G401 (cell line): ENCODE measurements at regions not wholly inside any gene's neighbourhood (a gene's known extent, or its start where the extent isn't known, plus 50 kb on each side); places are given as distances from the start of the nearest gene placed in this dataset.
"Not testable (repeated sequence)": the region's sequence is repeated elsewhere in the genome, so short reads cannot be mapped to it uniquely, and the experiment has no call there.

ENCODE experiments used
- DNase-seq: peaks from one replicate; pipeline ENCODE4 v3.0.0-alpha.2; 2015; ENCODE audit warnings: low spot score
- in situ Hi-C: cut with HindIII; loops from 2 replicates; pipeline ENCODE4 v1.10.0; 2016; ENCODE audit warnings: low sequenced_read_pairs, mixed read lengths

GRCh38 chr6:55960344-55960743 is 85.0 kb upstream of the BMP5 start:
- DNase-seq, result no peak
- in situ Hi-C loops, result no loop called here

GRCh38 chr6:55958790-55959189 is 83.4 kb upstream of the BMP5 start:
- peak; percentile 77 for DNase-seq
- in situ Hi-C loops, result no loop called here

GRCh38 chr6:55957961-55958422 is 82.6 kb upstream of the BMP5 start:
- DNase-seq, result no peak
- in situ Hi-C loops, result no loop called here

GRCh38 chr6:55955684-55956083 is 80.3 kb upstream of the BMP5 start:
- peak; percentile 60 for DNase-seq
- in situ Hi-C loops, result no loop called here

- in situ Hi-C loops, result no loop called here
These were observed 79.0 kb upstream of the BMP5 start for GRCh38 chr6:55954436-55954835.

GRCh38 chr6:55953335-55953734 is 77.9 kb upstream of the BMP5 start:
- peak; percentile 81 for DNase-seq
- in situ Hi-C loops, result no loop called here

More at GRCh38 chr6:55954436-55954835, 79.0 kb upstream of the BMP5 start:
- DNase-seq, result peak; percentile 78

GRCh38 chr6:55950071-55950814 is 74.9 kb upstream of the BMP5 start:
- in situ Hi-C loops, result no loop called here
- DNase-seq, result no peak

GRCh38 chr6:55943329-55943728 is 67.9 kb upstream of the BMP5 start:
- in situ Hi-C loops, result no loop called here
- no peak for DNase-seq

- no peak for DNase-seq
- in situ Hi-C loops, result no loop called here
These were observed 66.3 kb upstream of the BMP5 start for GRCh38 chr6:55941702-55942101.

GRCh38 chr6:55937951-55938690 is 62.7 kb upstream of the BMP5 start:
- in situ Hi-C loops, result no loop called here
- no peak for DNase-seq

GRCh38 chr6:55937261-55937947 is 62.0 kb upstream of the BMP5 start:
- in situ Hi-C loops, result no loop called here
- DNase-seq, result no peak

GRCh38 chr6:55931101-55931500 is 55.7 kb upstream of the BMP5 start:
- in situ Hi-C loops, result no loop called here
- DNase-seq, result no peak

GRCh38 chr6:55927713-55928112 is 52.3 kb upstream of the BMP5 start:
- DNase-seq, in situ Hi-C loops: not testable (repeated sequence)

- in situ Hi-C loops, result no loop called here
- no peak for DNase-seq
These were observed 49.9 kb upstream of the BMP5 start for GRCh38 chr6:55925292-55925691.
